ENCODE measurements at regions not wholly inside any gene's neighbourhood (a gene's known extent, or its start where the extent isn't known, plus 50 kb on each side); places are given as distances from the start of the nearest gene placed in this dataset.

GRCh38 chr6:164211254-164211653 lies 796.7 kb downstream of the QKI start:
- TF ChIP-seq, protein P1, sequence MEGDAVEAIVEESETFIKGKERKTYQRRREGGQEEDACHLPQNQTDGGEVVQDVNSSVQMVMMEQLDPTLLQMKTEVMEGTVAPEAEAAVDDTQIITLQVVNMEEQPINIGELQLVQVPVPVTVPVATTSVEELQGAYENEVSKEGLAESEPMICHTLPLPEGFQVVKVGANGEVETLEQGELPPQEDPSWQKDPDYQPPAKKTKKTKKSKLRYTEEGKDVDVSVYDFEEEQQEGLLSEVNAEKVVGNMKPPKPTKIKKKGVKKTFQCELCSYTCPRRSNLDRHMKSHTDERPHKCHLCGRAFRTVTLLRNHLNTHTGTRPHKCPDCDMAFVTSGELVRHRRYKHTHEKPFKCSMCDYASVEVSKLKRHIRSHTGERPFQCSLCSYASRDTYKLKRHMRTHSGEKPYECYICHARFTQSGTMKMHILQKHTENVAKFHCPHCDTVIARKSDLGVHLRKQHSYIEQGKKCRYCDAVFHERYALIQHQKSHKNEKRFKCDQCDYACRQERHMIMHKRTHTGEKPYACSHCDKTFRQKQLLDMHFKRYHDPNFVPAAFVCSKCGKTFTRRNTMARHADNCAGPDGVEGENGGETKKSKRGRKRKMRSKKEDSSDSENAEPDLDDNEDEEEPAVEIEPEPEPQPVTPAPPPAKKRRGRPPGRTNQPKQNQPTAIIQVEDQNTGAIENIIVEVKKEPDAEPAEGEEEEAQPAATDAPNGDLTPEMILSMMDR (IDR thresholded peaks at IDR 0.05; ENCODE audit: control extremely low read depth, extremely low read depth, low read depth, missing control alignments) = no peak
- ChIA-PET POLR2A (no interaction called here), CTCF (interaction anchor here (1.3 kb wide), 2 partner anchors 18 to 19 kb away, joined by 3 to 4 read pairs; no protein-coding TSS in a partner anchor)
- no peak for DNase-seq (ENCODE audit: extremely low spot score)

DNA sequence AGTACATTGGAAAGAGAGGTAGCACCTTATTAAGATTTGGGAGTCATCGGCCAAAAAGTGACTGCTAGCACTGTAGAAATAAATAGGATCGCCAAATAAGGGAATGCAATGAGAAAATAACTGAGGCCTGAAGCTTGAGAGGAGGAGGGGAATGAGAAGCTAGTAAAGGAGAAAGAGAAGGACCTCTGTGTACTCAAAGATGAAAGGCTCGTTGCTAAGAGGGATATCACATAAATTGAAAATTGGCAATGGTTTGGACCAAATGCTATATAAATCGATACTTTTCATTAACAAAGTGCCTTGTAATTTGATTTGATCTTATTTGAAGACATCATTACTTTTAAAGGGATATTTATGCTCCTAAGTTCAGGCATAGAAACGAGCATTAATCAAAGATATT lies 796.3 kb downstream of the QKI start:
- DNase-seq (ENCODE audit: extremely low spot score) = no peak
- TF ChIP-seq, protein P1 (IDR thresholded peaks at IDR 0.05; ENCODE audit: control extremely low read depth, extremely low read depth, low read depth, missing control alignments) = no peak
- ChIA-PET CTCF (interaction anchor here (1.0 to 1.3 kb wide), 3 partner anchors 18 to 42 kb away, joined by 3 to 4 read pairs (median 3); no protein-coding TSS in a partner anchor), POLR2A (no interaction called here)

DNA sequence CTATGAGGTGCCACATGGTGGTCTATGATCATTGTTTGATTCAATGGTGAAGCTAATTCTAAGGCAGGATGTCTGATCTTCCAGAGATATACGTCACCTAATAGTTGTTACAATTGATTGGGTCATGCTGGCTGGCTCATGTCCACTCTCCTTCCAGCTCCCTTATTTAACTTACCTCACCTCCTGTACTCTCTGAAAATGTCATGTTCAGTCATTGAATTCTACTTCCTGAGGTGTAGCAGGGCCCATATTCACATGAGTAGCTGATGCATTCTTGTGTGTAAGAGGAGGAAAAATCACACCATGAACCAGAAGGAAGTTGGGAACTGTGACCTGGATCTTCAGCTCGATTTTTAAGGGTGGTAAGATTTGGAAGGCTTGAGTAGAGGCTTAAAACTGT lies 795.8 kb downstream of the QKI start:
- ChIA-PET CTCF (interaction anchor here (0.9 to 1.3 kb wide), 3 partner anchors 11 to 42 kb away, joined by 3 read pairs; no protein-coding TSS in a partner anchor), POLR2A (no interaction called here)

DNA sequence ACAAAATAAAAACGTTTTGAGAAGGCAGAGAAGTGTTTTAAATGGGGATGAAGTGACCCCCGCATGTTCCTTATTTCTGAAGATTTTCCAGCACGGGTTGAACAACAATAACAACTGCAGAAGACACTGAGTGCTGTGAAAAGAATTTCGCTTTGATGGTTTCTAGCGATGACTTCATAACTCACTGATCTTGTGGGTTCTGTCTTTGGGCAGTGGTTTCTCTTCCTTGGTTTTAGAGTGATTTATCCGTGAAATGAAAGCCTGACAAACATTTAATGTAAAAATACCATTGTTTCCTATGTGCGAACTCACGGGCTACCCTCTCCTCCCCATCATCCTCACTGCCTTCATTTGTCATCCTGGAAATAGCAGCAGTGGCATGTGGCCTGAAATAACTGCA lies 793.9 kb downstream of the QKI start:
- DNase-seq (ENCODE audit: extremely low spot score) = no peak
- CTCF ChIA-PET = no interaction called here
- POLR2A ChIA-PET = no interaction called here
- TF ChIP-seq, protein P1 (IDR thresholded peaks at IDR 0.05; ENCODE audit: control extremely low read depth, extremely low read depth, low read depth, missing control alignments) = no peak

More for the DNA sequence above, 795.8 kb downstream of the QKI start:
- TF ChIP-seq, protein P1 (IDR thresholded peaks at IDR 0.05; ENCODE audit: control extremely low read depth, extremely low read depth, low read depth, missing control alignments) = no peak
- DNase-seq (ENCODE audit: extremely low spot score) = no peak

- no peak for DNase-seq (ENCODE audit: extremely low spot score)
- CTCF ChIA-PET = no interaction called here
- TF ChIP-seq, protein P1 (IDR thresholded peaks at IDR 0.05; ENCODE audit: control extremely low read depth, extremely low read depth, low read depth, missing control alignments) = no peak
- POLR2A ChIA-PET = no interaction called here
Measured at GRCh38 chr6:164206807-164207423, 792.4 kb downstream of the QKI start.

- TF ChIP-seq, protein P1 (IDR thresholded peaks at IDR 0.05; ENCODE audit: control extremely low read depth, extremely low read depth, low read depth, missing control alignments) = no peak
- CTCF ChIA-PET = no interaction called here
- DNase-seq (ENCODE audit: extremely low spot score) = no peak
- POLR2A ChIA-PET = no interaction called here
Measured at GRCh38 chr6:164200071-164200470, 785.6 kb downstream of the QKI start.

All from GM10248 (cell line).